Cardiac muscle cell (in vitro differentiated cells and primary cell): ENCODE measurements at regions not wholly inside any gene's neighbourhood (a gene's known extent, or its start where the extent isn't known, plus 50 kb on each side); places are given as distances from the start of the nearest gene placed in this dataset.

Experiments used
- DNase-seq, 2 donors: peaks; one replicate each; pipeline versions ENCODE4 v3.0.0 to v3.0.0-alpha.2; 2010 to 2017; ENCODE audit warnings: low read depth in 1 of 2, low spot score in 1 of 2
- H3K27ac ChIP-seq: fragments of 200-600 bp; sonication (generic); 2 replicates; pipeline ENCODE4 v1.5.1; 2016
- H3K27me3 ChIP-seq: fragments of 200-600 bp; sonication (generic); 2 replicates; pipeline ENCODE4 v1.6.0; 2016; ENCODE audit warnings: control low read depth
- H3K36me3 ChIP-seq: fragments of 200-600 bp; sonication (generic); 2 replicates; pipeline ENCODE4 v1.5.1; 2016; ENCODE audit warnings: control low read depth
- H3K4me1 ChIP-seq: fragments of 200-600 bp; sonication (generic); 2 replicates; pipeline ENCODE4 v1.8.1; 2017; ENCODE audit warnings: low read depth, mild to moderate bottlenecking, mixed run types
- H3K4me3 ChIP-seq: fragments of 200-600 bp; sonication (generic); 2 replicates; pipeline ENCODE4 v1.5.1; 2016; ENCODE audit warnings: mild to moderate bottlenecking
- H3K9me3 ChIP-seq: fragments of 200-600 bp; sonication (generic); 2 replicates; pipeline ENCODE4 v1.5.1; 2017; ENCODE audit warnings: low read depth, mild to moderate bottlenecking, control low read depth
- CTCF ChIP-seq: IDR thresholded peaks from 2 replicates; pipeline ENCODE4 v1.5.1; 2012; ENCODE audit warnings: low read depth, mild to moderate bottlenecking, low read length

- no peak overlapping the region for H3K4me3 ChIP-seq
- no peak overlapping the region for H3K27ac ChIP-seq
- no peaks in the 10 kb centered on the region for H3K27me3 ChIP-seq
- no peaks in the 10 kb centered on the region for H3K9me3 ChIP-seq
- H3K4me1 ChIP-seq = peaks cover 4% of the 10 kb centered on the region
- no peak for TF ChIP-seq CTCF
- H3K36me3 ChIP-seq = no peaks in the 10 kb centered on the region
- DNase-seq = no peak
Measured at GRCh38 chr2:15801439-15801838, 138.9 kb upstream of the MYCN start.

DNA sequence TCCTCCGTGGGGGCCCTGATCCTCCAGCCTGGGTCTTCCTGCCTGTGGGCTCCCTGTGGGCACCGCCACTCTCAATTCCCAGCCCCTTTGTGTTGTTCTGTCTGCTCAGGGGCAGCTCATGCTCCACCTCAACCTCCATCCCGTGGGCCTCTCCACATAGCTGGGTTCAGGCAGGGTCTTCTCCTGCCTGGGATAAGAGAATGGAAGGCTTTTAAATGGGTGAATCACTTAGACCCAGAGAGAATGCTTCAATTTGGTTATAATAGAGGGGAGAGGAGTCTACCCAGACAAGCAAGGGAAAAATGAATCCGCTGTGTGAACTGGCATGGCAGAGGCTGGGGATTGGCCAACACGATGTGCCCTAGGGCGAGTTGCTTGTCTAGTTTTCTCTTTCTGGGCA, 138.4 kb upstream of the MYCN start:
- H3K27me3 ChIP-seq = no peaks in the 10 kb centered on the region
- peaks cover 4% of the 10 kb centered on the region for H3K4me1 ChIP-seq
- H3K36me3 ChIP-seq = no peaks in the 10 kb centered on the region
- no peak for TF ChIP-seq CTCF
- DNase-seq = no peak
- no peak overlapping the region for H3K27ac ChIP-seq
- no peaks in the 10 kb centered on the region for H3K9me3 ChIP-seq
- H3K4me3 ChIP-seq = no peak overlapping the region

DNA sequence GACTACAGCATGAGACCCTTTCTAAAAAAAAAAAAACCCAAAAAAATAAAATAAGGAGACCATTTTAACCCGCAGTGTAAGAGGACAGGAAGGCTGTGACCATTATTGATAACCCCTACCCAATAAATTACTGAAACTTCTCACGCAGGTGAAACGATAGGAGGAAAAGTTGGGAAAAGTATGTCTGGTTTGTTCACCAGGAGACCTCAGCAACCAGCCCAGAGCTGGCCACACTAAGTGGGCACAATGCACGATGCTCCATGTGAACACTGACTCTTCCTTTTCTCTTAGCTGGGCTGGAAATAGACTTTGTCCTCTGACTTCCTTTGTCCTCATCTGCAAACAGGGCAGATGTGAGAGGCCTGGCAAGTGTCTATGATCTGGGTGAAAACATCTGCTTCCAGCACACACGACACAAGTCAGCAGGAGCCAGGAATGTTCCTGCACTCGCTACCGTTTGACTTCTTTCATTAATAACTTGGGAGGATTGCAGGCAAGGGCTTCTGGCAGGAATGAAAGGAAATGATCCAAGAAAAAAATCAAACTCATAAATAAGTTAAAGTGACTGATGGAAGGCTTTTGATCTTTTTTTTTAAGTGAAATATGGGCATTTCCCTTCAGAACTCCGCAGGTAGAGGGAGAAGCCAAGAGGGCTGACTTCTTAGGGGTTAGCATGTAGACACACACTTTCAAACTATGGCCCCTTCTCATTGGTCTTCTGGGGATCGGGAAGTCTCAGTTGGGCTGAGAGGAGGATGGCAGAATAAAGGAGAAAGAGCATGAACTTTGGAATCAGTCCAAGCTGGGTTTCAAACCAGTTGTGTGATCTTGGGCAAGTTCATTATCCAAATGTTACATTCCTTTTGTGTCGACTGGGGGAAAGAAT, 137.4 kb upstream of the MYCN start:
- H3K4me3 ChIP-seq = no peak overlapping the region
- H3K27me3 ChIP-seq = no peaks in the 10 kb centered on the region
- H3K4me1 ChIP-seq = peaks cover 4% of the 10 kb centered on the region
- no peaks in the 10 kb centered on the region for H3K9me3 ChIP-seq
- H3K36me3 ChIP-seq = no peaks in the 10 kb centered on the region
- no peak for TF ChIP-seq CTCF
- no peak overlapping the region for H3K27ac ChIP-seq
- no peak for DNase-seq

- no peak overlapping the region for H3K4me3 ChIP-seq
- TF ChIP-seq CTCF = no peak
- H3K9me3 ChIP-seq = no peaks in the 10 kb centered on the region
- no peaks in the 10 kb centered on the region for H3K27me3 ChIP-seq
- peaks cover 5% of the 10 kb centered on the region for H3K4me1 ChIP-seq
- no peak for DNase-seq
- no peaks in the 10 kb centered on the region for H3K36me3 ChIP-seq
- H3K27ac ChIP-seq = no peak overlapping the region
Measured at GRCh38 chr2:15803543-15804245, 136.7 kb upstream of the MYCN start.

GRCh38 chr2:15804246-15804619, 136.1 kb upstream of the MYCN start:
- Histone ChIP-seq H3K27ac (no peak overlapping the region), H3K36me3 (no peaks in the 10 kb centered on the region), H3K9me3 (no peaks in the 10 kb centered on the region), H3K4me1 (peaks cover 9% of the 10 kb centered on the region), H3K4me3 (no peak overlapping the region), H3K27me3 (no peaks in the 10 kb centered on the region)
- DNase-seq = no peak
- TF ChIP-seq CTCF = no peak
